ENCODE measurements at regions not wholly inside any gene's neighbourhood (a gene's known extent, or its start where the extent isn't known, plus 50 kb on each side); places are given as distances from the start of the nearest gene placed in this dataset.

DNA sequence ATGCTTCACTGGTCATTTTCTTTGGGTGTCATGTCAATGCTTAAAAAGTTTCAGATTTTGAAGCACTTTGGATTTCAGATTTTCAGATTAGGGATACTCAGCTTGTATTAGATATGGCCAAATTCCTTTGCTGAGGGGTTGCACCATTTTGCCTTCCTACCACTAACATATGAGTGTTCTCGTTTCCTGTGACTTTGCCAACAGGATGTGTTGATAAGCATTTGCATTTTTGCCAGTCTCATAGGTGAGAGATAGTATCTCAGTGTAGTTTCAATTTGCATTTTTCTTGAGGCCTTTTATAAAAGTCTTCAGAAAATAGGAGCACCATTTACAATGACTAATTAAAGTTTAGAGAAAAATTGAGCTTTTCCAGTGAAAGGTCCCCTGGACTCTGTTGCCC lies 71.6 kb upstream of the CLCN4 start:
- no peak for FAIRE-seq

GRCh38 chrX:10086676-10087075 lies 70.1 kb upstream of the CLCN4 start:
- FAIRE-seq, result no peak

GRCh38 chrX:10087391-10087790 lies 69.4 kb upstream of the CLCN4 start:
- FAIRE-seq, result no peak

DNA sequence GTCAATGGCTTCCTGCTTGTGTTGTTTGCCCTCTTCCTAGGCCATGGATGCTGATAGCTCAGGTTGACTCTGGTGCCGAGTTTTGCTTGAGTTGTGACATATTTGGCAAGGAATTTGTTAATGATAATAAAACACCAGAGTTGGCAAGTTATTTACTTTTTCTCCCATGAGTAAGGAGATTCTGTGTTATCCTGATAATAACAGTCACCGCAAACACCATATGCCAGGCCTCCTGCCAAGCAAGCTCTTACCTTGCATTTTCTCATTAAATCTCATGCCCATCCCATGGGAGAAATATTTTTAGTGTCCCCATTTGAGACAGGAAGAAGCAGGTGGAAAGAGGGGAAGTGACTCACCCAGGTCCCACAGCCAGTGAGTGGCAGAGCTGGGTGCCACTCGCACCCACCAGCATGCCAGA lies 67.4 kb upstream of the CLCN4 start:
- FAIRE-seq, result no peak

DNA sequence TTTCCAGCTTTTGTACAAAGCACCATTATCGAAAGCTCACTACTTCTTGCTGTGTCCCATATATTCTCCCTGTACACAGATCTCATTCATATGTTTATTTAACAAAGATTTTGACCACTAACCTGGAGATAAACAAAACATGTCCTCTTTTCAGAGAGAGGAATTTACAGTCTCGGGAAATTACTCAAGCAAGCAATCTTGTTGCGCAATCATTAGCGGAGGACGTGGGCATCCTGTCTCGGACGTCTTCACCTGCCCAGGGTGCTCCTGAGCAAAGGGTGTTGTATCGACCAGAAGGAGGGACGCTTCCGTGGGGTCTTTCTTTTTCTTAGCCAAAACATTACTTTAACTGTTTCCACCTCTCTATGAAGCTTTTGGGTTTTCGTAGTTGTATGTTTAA lies 66.5 kb upstream of the CLCN4 start:
- no peak for FAIRE-seq

- FAIRE-seq, result no peak
Observed at GRCh38 chrX:10095246-10095645, 61.5 kb upstream of the CLCN4 start.

- no peak for FAIRE-seq
Observed at GRCh38 chrX:10095698-10096432, 60.9 kb upstream of the CLCN4 start.

DNA sequence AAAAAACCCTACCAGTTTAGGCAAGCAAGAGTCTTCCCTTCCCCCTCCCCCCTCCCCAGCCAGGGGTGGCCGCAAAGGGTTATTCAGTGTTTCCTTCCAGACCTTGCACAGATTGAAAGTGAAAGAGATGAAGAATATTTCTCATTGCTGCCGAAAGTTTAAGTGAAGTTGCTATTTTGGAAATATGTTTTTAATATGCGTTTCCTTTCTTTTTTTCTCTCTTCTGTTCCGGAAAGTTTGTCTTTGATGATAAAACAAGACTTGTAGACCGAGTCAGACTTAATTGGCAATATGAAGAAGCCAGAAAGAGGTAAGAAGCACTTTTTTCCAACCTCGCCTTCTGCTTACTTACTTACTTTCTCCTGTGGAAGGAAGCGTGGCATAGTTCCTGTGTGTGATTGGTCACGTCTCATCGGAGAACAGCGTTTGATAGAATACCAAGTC lies 58.5 kb upstream of the CLCN4 start:
- FAIRE-seq, result peak; percentile 28

GRCh38 chrX:10099411-10099810 lies 57.4 kb upstream of the CLCN4 start:
- no peak for FAIRE-seq

GRCh38 chrX:10101269-10101668 lies 55.5 kb upstream of the CLCN4 start:
- FAIRE-seq, result no peak

GRCh38 chrX:10102046-10102704 lies 54.6 kb upstream of the CLCN4 start:
- no peak for FAIRE-seq

DNA sequence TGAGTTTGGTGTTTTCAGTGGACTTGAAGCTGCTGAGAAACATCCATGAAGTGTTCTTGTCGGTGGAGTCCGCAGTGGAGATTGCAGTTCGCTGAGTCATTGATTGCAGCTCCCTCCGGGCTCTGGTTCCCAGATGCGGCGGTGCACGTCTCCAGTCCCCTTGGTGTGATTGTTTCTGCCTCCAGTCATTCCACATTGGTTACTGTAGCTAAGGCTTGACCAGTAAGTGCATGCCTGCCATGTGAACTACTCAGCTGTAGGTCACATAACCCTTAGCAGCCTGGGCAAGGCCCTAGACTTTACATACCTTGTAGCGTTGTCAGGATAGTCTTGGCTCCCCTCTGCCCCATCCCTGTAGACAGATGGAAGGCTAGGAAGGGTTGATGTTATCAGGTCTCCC lies 53.8 kb upstream of the CLCN4 start:
- no peak for FAIRE-seq

- peak; percentile 82 for FAIRE-seq
Observed at GRCh38 chrX:10104958-10105658, 51.7 kb upstream of the CLCN4 start.

DNA sequence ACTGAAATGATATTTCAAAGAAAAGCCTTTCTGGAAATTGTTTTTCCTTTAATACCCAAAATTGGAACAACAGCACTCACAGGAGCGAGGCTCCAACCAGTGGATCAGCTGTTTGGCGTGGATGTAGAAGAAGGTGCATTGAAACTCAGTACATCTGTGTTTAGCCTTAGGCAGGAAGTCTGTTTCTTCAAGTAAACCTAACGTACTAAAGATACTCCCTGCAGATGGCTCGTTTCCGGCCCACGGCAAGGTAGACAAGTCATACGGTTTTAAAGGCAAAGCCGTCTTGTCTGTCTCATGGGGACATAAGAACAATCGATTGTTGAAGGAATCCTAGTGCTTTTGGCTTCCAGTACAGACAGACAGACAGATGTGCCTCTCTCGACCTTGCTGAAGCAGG lies 50.0 kb upstream of the CLCN4 start:
- no peak for FAIRE-seq

All from colon (tissue), 2 donors.